ENCODE measurements at regions not wholly inside any gene's neighbourhood (a gene's known extent, or its start where the extent isn't known, plus 50 kb on each side); places are given as distances from the start of the nearest gene placed in this dataset.

DNA sequence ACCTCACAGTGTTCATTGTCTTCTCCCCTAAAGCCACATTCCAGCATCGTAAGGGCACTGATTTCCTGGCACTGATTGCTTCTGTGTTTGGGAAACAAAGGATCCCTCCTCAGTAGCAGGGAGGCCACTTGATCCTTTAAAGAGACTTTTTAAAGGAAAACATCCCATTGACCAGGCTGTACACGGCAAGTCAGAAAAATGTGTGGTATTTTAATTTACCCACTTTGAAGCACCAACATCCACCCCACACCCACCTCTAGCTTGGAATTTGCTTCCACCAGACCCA lies 364.9 kb downstream of the SHANK2 start:
- no peak for TF ChIP-seq POLR2A (IDR thresholded peaks at IDR 0.05; ENCODE audit: extremely low read depth, insufficient read length)
- TF ChIP-seq MYC (IDR thresholded peaks at IDR 0.05; ENCODE audit: low read depth, low read length): no peak
- TF ChIP-seq, protein P1, sequence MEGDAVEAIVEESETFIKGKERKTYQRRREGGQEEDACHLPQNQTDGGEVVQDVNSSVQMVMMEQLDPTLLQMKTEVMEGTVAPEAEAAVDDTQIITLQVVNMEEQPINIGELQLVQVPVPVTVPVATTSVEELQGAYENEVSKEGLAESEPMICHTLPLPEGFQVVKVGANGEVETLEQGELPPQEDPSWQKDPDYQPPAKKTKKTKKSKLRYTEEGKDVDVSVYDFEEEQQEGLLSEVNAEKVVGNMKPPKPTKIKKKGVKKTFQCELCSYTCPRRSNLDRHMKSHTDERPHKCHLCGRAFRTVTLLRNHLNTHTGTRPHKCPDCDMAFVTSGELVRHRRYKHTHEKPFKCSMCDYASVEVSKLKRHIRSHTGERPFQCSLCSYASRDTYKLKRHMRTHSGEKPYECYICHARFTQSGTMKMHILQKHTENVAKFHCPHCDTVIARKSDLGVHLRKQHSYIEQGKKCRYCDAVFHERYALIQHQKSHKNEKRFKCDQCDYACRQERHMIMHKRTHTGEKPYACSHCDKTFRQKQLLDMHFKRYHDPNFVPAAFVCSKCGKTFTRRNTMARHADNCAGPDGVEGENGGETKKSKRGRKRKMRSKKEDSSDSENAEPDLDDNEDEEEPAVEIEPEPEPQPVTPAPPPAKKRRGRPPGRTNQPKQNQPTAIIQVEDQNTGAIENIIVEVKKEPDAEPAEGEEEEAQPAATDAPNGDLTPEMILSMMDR (IDR thresholded peaks at IDR 0.05; ENCODE audit: low read depth, low read length): no peak
- TF ChIP-seq, protein P2, sequence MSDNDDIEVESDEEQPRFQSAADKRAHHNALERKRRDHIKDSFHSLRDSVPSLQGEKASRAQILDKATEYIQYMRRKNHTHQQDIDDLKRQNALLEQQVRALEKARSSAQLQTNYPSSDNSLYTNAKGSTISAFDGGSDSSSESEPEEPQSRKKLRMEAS (IDR thresholded peaks at IDR 0.05; ENCODE audit: low read depth, low read length): no peak
- H3K4me3 ChIP-seq (ENCODE audit: low read depth, low read length): no peak overlapping the region
- DNase-seq (ENCODE audit: low read depth): no peak

DNA sequence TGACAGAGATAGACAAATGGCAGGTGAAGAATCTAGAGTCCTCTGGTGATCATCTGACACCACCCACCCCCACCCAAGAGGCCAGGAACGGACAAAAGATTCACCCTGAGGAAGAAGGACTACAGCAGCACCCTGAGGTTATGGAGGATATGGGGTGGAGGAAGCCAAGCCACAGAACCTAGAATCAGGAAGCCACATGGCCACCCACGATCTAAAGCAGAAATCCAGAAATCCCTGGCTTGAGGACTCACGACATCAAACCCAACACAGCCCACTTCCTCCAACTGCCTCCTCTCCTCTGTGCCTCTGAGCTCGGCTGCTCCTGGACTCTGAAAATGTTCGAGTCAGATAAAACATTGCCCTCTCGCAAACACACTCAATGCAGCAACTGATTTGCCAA lies 364.3 kb downstream of the SHANK2 start:
- TF ChIP-seq, protein P2 (IDR thresholded peaks at IDR 0.05; ENCODE audit: low read depth, low read length): no peak
- TF ChIP-seq POLR2A (IDR thresholded peaks at IDR 0.05; ENCODE audit: extremely low read depth, insufficient read length) (no peak), MYC (IDR thresholded peaks at IDR 0.05; ENCODE audit: low read depth, low read length) (no peak)
- TF ChIP-seq, protein P1 (IDR thresholded peaks at IDR 0.05; ENCODE audit: low read depth, low read length): no peak
- DNase-seq (ENCODE audit: low read depth): no peak
- H3K4me3 ChIP-seq (ENCODE audit: low read depth, low read length): no peak overlapping the region

DNA sequence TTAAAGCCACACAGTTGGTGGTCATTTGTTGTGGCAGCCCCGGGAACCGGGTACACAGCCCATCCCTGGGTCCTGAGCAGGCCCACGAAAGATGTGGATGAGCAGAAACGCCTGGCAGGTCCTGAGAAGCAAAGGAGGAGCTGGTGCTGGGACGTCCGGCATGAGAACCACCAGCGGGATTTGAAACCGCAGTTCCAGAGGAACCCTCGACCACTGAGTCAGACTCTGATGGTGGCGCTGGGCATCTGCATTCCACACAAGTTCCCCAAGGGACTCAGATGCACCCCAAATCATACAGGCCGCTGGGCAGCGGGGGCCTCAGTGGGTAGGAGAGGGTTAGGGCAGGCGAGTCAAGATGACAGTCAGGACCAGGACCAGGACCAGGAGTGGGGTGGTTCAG lies 363.0 kb downstream of the SHANK2 start:
- no peak overlapping the region for H3K4me3 ChIP-seq (ENCODE audit: low read depth, low read length)
- DNase-seq (ENCODE audit: low read depth): no peak
- TF ChIP-seq, protein P1 (IDR thresholded peaks at IDR 0.05; ENCODE audit: low read depth, low read length): no peak
- TF ChIP-seq POLR2A (IDR thresholded peaks at IDR 0.05; ENCODE audit: extremely low read depth, insufficient read length) (no peak), MYC (IDR thresholded peaks at IDR 0.05; ENCODE audit: low read depth, low read length) (no peak)
- TF ChIP-seq, protein P2 (IDR thresholded peaks at IDR 0.05; ENCODE audit: low read depth, low read length): no peak

DNA sequence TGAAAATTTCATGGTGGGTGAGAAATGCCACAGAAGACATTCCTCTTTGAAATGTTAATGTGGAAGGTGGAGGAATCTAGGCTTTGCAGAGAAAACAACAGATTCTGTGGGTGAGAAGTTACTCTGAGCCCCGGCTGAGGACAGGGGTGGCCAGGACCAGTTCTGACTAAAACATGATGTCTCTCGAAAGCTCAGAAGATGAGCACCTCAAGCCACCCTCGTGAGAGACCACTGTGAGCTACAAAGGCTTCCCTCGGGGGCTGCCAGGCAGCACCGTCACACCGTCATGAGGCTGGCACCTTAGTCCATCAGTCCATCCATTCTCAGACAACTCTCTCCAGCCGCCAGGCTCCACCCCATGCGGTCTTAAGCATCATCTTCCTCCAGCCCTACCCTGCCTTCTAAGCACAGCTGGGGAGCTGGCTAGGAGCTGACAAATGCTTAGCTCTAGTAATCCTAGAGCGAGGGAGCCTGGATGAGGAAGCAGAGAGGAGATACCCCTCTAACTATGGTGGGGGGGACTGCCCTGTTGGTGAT lies 360.5 kb downstream of the SHANK2 start:
- DNase-seq (ENCODE audit: low read depth): no peak
- no peak overlapping the region for H3K4me3 ChIP-seq (ENCODE audit: low read depth, low read length)
- TF ChIP-seq, protein P1 (IDR thresholded peaks at IDR 0.05; ENCODE audit: low read depth, low read length): no peak
- TF ChIP-seq MYC (IDR thresholded peaks at IDR 0.05; ENCODE audit: low read depth, low read length) (no peak), POLR2A (IDR thresholded peaks at IDR 0.05; ENCODE audit: extremely low read depth, insufficient read length) (no peak)
- TF ChIP-seq, protein P2 (IDR thresholded peaks at IDR 0.05; ENCODE audit: low read depth, low read length): no peak

DNA sequence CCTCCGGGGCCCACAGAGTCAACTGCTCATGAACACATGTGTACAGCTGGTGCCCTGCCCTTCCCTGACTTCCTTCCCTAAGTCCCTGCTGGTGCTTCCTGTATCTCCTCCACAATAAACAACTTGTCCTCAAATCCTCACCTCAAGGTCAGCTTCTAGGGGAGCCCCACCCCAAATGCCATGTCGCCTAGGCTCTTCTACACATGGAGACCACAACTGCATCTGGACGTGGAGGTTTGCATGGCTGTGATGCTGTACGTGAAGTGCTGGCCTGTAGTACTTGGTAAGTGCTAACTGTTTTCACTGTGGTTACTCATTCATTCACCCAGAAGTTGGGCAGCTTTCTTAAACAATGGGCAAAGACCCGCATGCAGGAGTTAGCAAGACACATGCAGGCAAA lies 359.5 kb downstream of the SHANK2 start:
- H3K4me3 ChIP-seq (ENCODE audit: low read depth, low read length): no peak overlapping the region
- no peak for TF ChIP-seq MYC (IDR thresholded peaks at IDR 0.05; ENCODE audit: low read depth, low read length)
- TF ChIP-seq, protein P2 (IDR thresholded peaks at IDR 0.05; ENCODE audit: low read depth, low read length): no peak
- TF ChIP-seq POLR2A (IDR thresholded peaks at IDR 0.05; ENCODE audit: extremely low read depth, insufficient read length): no peak
- TF ChIP-seq, protein P1 (IDR thresholded peaks at IDR 0.05; ENCODE audit: low read depth, low read length): no peak
- no peak for DNase-seq (ENCODE audit: low read depth)

Data from NB4 (cell line).